Thymus (tissue), 11 donors: ENCODE measurements at regions not wholly inside any gene's neighbourhood (a gene's known extent, or its start where the extent isn't known, plus 50 kb on each side); places are given as distances from the start of the nearest gene placed in this dataset.

ENCODE experiments used
- DNase-seq, 9 donors: peaks; one replicate each; pipeline ENCODE4 v3.0.0-alpha.2; 2013; ENCODE audit warnings: low spot score in 9 of 9, low read depth in 6 of 9, missing footprints in 1 of 9
- H3K27ac ChIP-seq, 2 donors: one replicate each; pipeline ENCODE4 v1.5.1; 2013; ENCODE audit warnings: control low read depth in 1 of 2, low read depth in 1 of 2, low read length in 1 of 2, mild to moderate bottlenecking in 1 of 2, moderate library complexity in 1 of 2
- H3K27me3 ChIP-seq, 2 donors: one replicate each; pipeline ENCODE4 v1.5.1; 2013; ENCODE audit warnings: low read length in 1 of 2; ENCODE audit not compliant: control insufficient read depth in 2 of 2, insufficient read depth in 1 of 2
- H3K36me3 ChIP-seq, 2 donors: one replicate each; pipeline ENCODE4 v1.5.1; 2013; ENCODE audit warnings: low read length in 1 of 2, mild to moderate bottlenecking in 1 of 2, moderate library complexity in 1 of 2; ENCODE audit not compliant: control insufficient read depth in 2 of 2, insufficient read depth in 2 of 2
- H3K4me1 ChIP-seq, 2 donors: one replicate each; pipeline ENCODE4 v1.5.1; 2013; ENCODE audit warnings: low read length in 2 of 2; ENCODE audit not compliant: control insufficient read depth in 2 of 2, insufficient read depth in 2 of 2
- H3K4me3 ChIP-seq, 2 donors: one replicate each; pipeline ENCODE4 v1.5.1; 2013; ENCODE audit warnings: low read length in 2 of 2, control low read depth in 1 of 2, mild to moderate bottlenecking in 1 of 2
- H3K9me3 ChIP-seq, 2 donors: one replicate each; pipeline ENCODE4 v1.5.1; 2013; ENCODE audit warnings: low read length in 1 of 2, mild to moderate bottlenecking in 1 of 2; ENCODE audit not compliant: control insufficient read depth in 2 of 2, insufficient read depth in 1 of 2
- WGBS: extraction: QIAGEN DNeasy Blood & Tissue Kit; methylation state at CpG from one replicate; pipeline ENCODE4 v1.1.7; 2013; 5-methylcytosine and 5-hydroxymethylcytosine counted together
- donor health status: healthy.

DNA sequence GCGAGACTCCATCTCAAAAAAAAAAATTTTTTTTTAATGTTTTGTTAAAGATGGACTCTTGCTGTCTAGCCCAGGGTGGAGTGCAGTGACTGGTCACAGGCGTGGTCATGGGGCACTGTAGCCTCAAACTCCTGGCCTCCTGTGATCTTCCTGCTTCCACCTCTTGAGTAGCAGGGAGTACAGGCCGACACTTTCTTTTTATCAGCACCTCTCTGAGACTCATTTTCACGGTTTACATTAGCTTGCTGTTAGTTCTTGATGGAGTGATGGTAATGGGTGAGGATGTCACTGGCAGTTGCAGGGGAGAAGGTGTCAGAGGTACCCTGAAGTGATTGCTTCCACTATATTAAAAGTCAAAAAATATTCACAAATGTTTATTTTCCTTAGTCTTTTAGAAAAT, 95.3 kb upstream of the MTPN start:
- Histone ChIP-seq H3K36me3 (no peaks in the 10 kb centered on the region), H3K4me1 (no peaks in the 10 kb centered on the region), H3K27me3 (no peaks in the 10 kb centered on the region), H3K27ac (no peak overlapping the region), H3K9me3 (no peaks in the 10 kb centered on the region), H3K4me3 (no peak overlapping the region)
- DNase-seq, result no peak
- 65% methylated on average over 4 of the region's 4 CpGs for WGBS

GRCh38 chr7:136070736-136071505, 93.8 kb upstream of the MTPN start:
- DNase-seq, result no peak
- H3K27me3 ChIP-seq, result no peaks in the 10 kb centered on the region
- H3K9me3 ChIP-seq, result no peaks in the 10 kb centered on the region
- WGBS, result 86% methylated on average over 6 of the region's 6 CpGs
- H3K27ac ChIP-seq, result no peak overlapping the region
- no peaks in the 10 kb centered on the region for H3K36me3 ChIP-seq
- no peak overlapping the region for H3K4me3 ChIP-seq
- H3K4me1 ChIP-seq, result no peaks in the 10 kb centered on the region

DNA sequence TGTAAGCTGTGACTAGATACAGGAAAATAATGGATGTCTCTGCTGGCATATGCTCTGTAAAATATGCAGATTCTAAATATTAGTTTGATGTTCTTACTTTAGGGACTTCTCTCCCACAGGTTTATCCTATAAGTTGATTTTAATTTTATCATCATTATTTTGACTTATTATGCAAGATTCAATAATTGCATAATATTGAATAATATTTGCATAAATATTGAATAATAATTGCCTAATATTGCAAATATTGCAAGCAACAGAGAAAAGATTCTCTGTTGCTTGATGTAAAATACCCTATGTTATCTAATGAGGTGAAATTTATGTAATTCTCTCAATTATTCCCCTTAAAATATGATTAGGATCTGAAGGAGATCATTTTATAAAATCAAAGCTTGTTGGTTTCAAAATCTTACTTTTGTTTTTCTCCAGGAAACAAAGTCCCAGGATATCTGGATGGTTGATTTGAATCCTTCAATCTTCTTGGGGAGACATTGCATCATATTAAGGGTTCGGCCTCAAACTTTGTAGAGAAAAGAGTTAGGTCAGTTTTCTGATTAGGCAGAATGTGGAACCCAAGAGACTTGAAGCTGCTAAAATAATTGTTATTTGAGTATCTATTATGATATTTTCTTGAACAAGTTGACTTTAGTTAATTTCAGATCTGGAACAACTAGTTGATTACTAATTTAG, 92.8 kb upstream of the MTPN start:
- 99% methylated on average over 1 of the region's 1 CpG for WGBS

DNA sequence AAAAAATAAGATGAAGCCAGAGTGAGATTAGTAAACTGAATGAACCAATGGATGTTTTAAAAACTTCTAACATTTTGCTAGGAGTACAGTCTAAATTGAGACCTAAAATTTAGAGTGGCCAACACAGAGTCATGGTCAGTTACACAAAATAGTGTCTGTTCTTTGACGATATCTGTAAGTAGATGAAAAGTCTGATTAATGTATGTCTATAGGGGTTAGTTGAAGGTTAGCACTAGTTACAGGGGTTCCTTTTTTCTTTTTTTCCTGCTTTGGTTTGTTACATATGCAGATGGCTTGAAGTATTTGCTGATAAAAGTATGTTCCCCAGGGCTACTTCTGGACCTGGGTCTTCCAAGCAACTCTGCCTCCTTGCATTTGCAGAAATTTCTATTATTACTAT, 90.1 kb upstream of the MTPN start:
- no peak for DNase-seq
- Histone ChIP-seq H3K27me3 (no peaks in the 10 kb centered on the region), H3K27ac (no peak overlapping the region), H3K4me3 (no peak overlapping the region), H3K9me3 (no peaks in the 10 kb centered on the region), H3K36me3 (no peaks in the 10 kb centered on the region), H3K4me1 (no peaks in the 10 kb centered on the region)
- 90% methylated on average over 1 of the region's 1 CpG for WGBS

More for the DNA sequence above, 92.8 kb upstream of the MTPN start:
- Histone ChIP-seq H3K4me1 (no peaks in the 10 kb centered on the region), H3K27me3 (no peaks in the 10 kb centered on the region), H3K27ac (no peak overlapping the region), H3K36me3 (no peaks in the 10 kb centered on the region), H3K9me3 (no peaks in the 10 kb centered on the region), H3K4me3 (no peak overlapping the region)
- DNase-seq, result no peak

DNA sequence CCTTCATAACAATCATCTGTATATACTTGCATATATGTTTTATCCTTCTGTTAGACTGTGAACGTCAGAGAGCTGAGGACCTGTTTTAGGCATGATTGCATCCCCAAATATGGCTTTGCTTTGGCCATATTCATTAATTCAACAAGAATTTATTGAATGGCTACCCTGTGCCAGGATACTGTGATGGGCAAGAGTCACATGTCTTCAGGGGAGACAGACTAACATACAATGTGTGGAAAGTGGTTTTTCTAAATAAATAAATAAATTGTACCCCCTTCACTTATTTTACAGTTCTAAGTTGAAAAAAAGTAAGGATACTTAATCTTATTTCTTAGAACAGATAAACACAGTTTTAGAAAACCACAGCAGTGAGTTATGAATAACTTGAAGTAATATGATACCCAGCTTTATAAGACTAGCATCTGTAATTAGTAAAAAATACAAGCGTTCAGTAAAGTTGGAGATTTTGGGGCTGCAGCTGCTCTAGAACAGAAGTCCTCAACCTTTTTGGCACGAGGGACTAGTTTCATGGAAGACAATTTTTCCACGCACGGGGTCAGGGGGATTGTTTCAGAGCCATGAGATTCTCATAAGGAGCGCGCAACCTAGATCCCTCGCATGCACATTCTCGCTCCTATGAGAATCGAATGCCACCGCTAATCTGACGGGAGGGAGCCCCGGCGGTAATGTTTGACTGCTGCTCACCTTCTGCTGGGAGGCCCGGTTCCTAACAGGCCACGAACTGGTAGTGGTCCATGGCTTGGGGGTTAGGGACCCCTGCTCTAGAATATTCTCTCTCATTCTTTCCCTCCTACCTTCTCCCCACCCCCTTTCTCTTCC, 89.4 kb upstream of the MTPN start:
- no peak overlapping the region for H3K27ac ChIP-seq
- no peaks in the 10 kb centered on the region for H3K36me3 ChIP-seq
- H3K27me3 ChIP-seq, result no peaks in the 10 kb centered on the region
- no peak overlapping the region for H3K4me3 ChIP-seq
- DNase-seq, result no peak
- H3K9me3 ChIP-seq, result no peaks in the 10 kb centered on the region
- no peaks in the 10 kb centered on the region for H3K4me1 ChIP-seq
- 91% methylated on average over 16 of the region's 16 CpGs for WGBS

GRCh38 chr7:136064627-136065237, 87.6 kb upstream of the MTPN start:
- Histone ChIP-seq H3K4me1 (no peaks in the 10 kb centered on the region), H3K27ac (no peak overlapping the region), H3K27me3 (no peaks in the 10 kb centered on the region), H3K9me3 (no peaks in the 10 kb centered on the region), H3K36me3 (no peaks in the 10 kb centered on the region), H3K4me3 (no peak overlapping the region)
- no peak for DNase-seq

DNA sequence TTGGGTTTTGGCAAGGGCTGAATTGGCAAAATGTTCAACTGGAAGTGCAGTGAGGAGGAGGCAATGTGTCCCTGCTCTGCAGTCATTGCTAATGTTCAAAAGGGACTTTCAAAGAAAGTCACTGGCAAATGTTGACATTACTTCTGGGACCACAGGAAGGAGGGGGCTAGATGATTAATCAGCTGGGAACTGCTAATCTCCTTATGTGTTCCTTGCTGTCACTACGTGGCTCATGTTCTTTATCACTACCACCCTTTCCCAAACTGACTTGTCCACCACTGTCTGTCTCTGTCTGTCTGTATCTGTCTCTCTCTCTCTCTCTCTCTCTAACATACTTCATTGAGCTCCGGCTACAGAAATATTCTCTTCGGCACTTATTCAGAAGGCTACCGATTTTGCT, 86.9 kb upstream of the MTPN start:
- no peaks in the 10 kb centered on the region for H3K4me1 ChIP-seq
- H3K4me3 ChIP-seq, result no peak overlapping the region
- 70% methylated on average over 4 of the region's 4 CpGs for WGBS
- H3K9me3 ChIP-seq, result no peaks in the 10 kb centered on the region
- no peaks in the 10 kb centered on the region for H3K27me3 ChIP-seq
- DNase-seq, result no peak
- H3K27ac ChIP-seq, result no peak overlapping the region
- H3K36me3 ChIP-seq, result no peaks in the 10 kb centered on the region

DNA sequence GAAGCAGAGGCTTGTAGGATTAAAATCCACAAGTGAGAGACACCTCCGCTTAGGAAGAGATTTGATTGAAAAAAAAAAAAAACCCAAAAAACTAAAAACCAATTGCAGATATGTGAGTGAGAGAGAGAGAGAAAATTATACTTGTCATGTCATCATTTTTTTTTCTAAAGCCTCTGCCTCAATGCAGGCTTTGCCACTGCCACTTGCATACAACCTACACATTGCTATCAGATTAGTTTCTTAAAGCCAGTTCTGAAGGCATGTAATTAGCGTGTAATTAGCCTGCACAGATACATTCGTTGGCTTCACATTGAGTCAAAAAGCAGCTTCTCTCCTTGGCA, 86.1 kb upstream of the MTPN start:
- 96% methylated on average over 3 of the region's 3 CpGs for WGBS
- no peak overlapping the region for H3K4me3 ChIP-seq
- DNase-seq, result no peak
- no peaks in the 10 kb centered on the region for H3K27me3 ChIP-seq
- no peaks in the 10 kb centered on the region for H3K4me1 ChIP-seq
- H3K27ac ChIP-seq, result no peak overlapping the region
- H3K36me3 ChIP-seq, result no peaks in the 10 kb centered on the region
- no peaks in the 10 kb centered on the region for H3K9me3 ChIP-seq
